Trophoblast cell (in vitro differentiated cells and primary cell): ENCODE measurements at regions not wholly inside any gene's neighbourhood (a gene's known extent, or its start where the extent isn't known, plus 50 kb on each side); places are given as distances from the start of the nearest gene placed in this dataset.

Experiments used
- DNase-seq, 2 donors: peaks; one replicate each; pipeline ENCODE4 v3.0.0-alpha.2; 2016
- H2AFZ ChIP-seq: 2 replicates; pipeline ENCODE4 v1.6.1; 2013; ENCODE audit warnings: low read length, moderate library complexity, mild to moderate bottlenecking; ENCODE audit not compliant: insufficient read depth, poor library complexity
- H2AK5ac ChIP-seq: 2 replicates; pipeline ENCODE4 v1.6.1; 2013; ENCODE audit warnings: mild to moderate bottlenecking, low read length
- H2BK120ac ChIP-seq: 2 replicates; pipeline ENCODE4 v1.6.1; 2013; ENCODE audit warnings: low read length, mild to moderate bottlenecking, moderate library complexity; ENCODE audit not compliant: insufficient read depth, poor library complexity
- H2BK12ac ChIP-seq: 2 replicates; pipeline ENCODE4 v1.6.1; 2013; ENCODE audit warnings: mild to moderate bottlenecking, low read length, moderate library complexity
- H2BK5ac ChIP-seq: 2 replicates; pipeline ENCODE4 v1.6.1; 2013; ENCODE audit warnings: low read length, low read depth, moderate library complexity, mild to moderate bottlenecking; ENCODE audit not compliant: poor library complexity
- H3K14ac ChIP-seq: 2 replicates; pipeline ENCODE4 v1.6.1; 2013; ENCODE audit warnings: mild to moderate bottlenecking, low read length
- H3K18ac ChIP-seq: 2 replicates; pipeline ENCODE4 v1.6.1; 2013; ENCODE audit warnings: mild to moderate bottlenecking, low read length
- H3K23ac ChIP-seq: 2 replicates; pipeline ENCODE4 v1.6.1; 2013; ENCODE audit warnings: low read length
- H3K27ac ChIP-seq: 2 replicates; pipeline ENCODE4 v1.5.1; 2013; ENCODE audit warnings: low read depth, mild to moderate bottlenecking, inconsistent platforms, low read length, moderate library complexity
- H3K27me3 ChIP-seq: 2 replicates; pipeline ENCODE4 v1.6.1; 2013; ENCODE audit warnings: inconsistent platforms, mild to moderate bottlenecking, low read length, moderate library complexity; ENCODE audit not compliant: insufficient read depth
- H3K36me3 ChIP-seq, 2 experiments: 1 replicate in 1 of 2; 2 replicates in 1 of 2; pipeline ENCODE4 v1.6.1; 2013; ENCODE audit warnings: low read length in 2 of 2, mild to moderate bottlenecking in 2 of 2, moderate library complexity in 1 of 2; ENCODE audit not compliant: insufficient read depth in 2 of 2, control insufficient read depth in 1 of 2
- H3K4ac ChIP-seq: 2 replicates; pipeline ENCODE4 v1.6.1; 2013; ENCODE audit warnings: low read depth, mild to moderate bottlenecking, low read length, moderate library complexity
- H3K4me1 ChIP-seq, 2 experiments: 1 replicate in 1 of 2; 2 replicates in 1 of 2; pipeline ENCODE4 v1.6.1; 2013; ENCODE audit warnings: low read length in 2 of 2, mild to moderate bottlenecking in 2 of 2, moderate library complexity in 1 of 2; ENCODE audit not compliant: insufficient read depth in 2 of 2, control insufficient read depth in 1 of 2
- H3K4me2 ChIP-seq: 2 replicates; pipeline ENCODE4 v1.6.1; 2013; ENCODE audit warnings: inconsistent platforms, mild to moderate bottlenecking, low read length, moderate library complexity
- H3K4me3 ChIP-seq: 2 replicates; pipeline ENCODE4 v1.5.1; 2013; ENCODE audit warnings: mild to moderate bottlenecking, low read depth, low read length, inconsistent platforms
- H3K79me1 ChIP-seq: one replicate; pipeline ENCODE4 v1.6.1; 2013; ENCODE audit warnings: low read length
- H3K79me2 ChIP-seq: 2 replicates; pipeline ENCODE4 v1.6.1; 2013; ENCODE audit warnings: low read length, mild to moderate bottlenecking; ENCODE audit not compliant: control insufficient read depth, insufficient read depth, poor library complexity
- H3K9ac ChIP-seq: 2 replicates; pipeline ENCODE4 v1.6.1; 2013; ENCODE audit warnings: mild to moderate bottlenecking, low read length
- H3K9me3 ChIP-seq: 2 replicates; pipeline ENCODE4 v1.6.1; 2013; ENCODE audit warnings: low read depth, mild to moderate bottlenecking, control low read depth, inconsistent platforms, low read length; ENCODE audit not compliant: insufficient read depth
- H4K12ac ChIP-seq: 2 replicates; pipeline ENCODE4 v1.6.1; 2013; ENCODE audit warnings: low read depth, mild to moderate bottlenecking, low read length, moderate library complexity
- H4K8ac ChIP-seq: 2 replicates; pipeline ENCODE4 v1.6.1; 2013; ENCODE audit warnings: low read depth, mild to moderate bottlenecking, low read length, moderate library complexity
- H4K91ac ChIP-seq: one replicate; pipeline ENCODE4 v1.6.1; 2013; ENCODE audit warnings: low read depth, mild to moderate bottlenecking, low read length, moderate library complexity
- WGBS: extraction: QIAGEN DNeasy Blood & Tissue Kit; methylation state at CpG from one replicate; pipeline ENCODE4 v1.1.7; 2013; ENCODE audit warnings: missing lambda C conversion rate; ENCODE audit not compliant: insufficient read length, insufficient coverage; ENCODE audit errors: extremely low coverage; 5-methylcytosine and 5-hydroxymethylcytosine counted together

GRCh38 chr2:122237450-122237849, 482.0 kb downstream of the TSN start:
- H3K9ac ChIP-seq = peak overlapping the region; percentile 33
- H3K4me2 ChIP-seq = no peak overlapping the region
- H3K23ac ChIP-seq = no peak overlapping the region
- no peak overlapping the region for H3K4ac ChIP-seq
- H3K79me2 ChIP-seq = no peaks in the 10 kb centered on the region
- H2BK120ac ChIP-seq = no peak overlapping the region
- no peak overlapping the region for H3K27ac ChIP-seq
- no peaks in the 10 kb centered on the region for H3K27me3 ChIP-seq
- no peak overlapping the region for H2BK5ac ChIP-seq
- no peak overlapping the region for H4K8ac ChIP-seq
- WGBS = no CpG with 5 or more reads among the region's 3 CpGs
- DNase-seq = no peak
- no peak overlapping the region for H3K4me3 ChIP-seq
- H3K36me3 ChIP-seq = no peaks in the 10 kb centered on the region
- no peak overlapping the region for H4K12ac ChIP-seq
- no peaks in the 10 kb centered on the region for H3K9me3 ChIP-seq
- H3K14ac ChIP-seq = no peak overlapping the region
- no peak overlapping the region for H4K91ac ChIP-seq
- H2AK5ac ChIP-seq = no peak overlapping the region
- H2BK12ac ChIP-seq = no peak overlapping the region
- H2AFZ ChIP-seq = no peak overlapping the region
- H3K18ac ChIP-seq = no peak overlapping the region
- H3K4me1 ChIP-seq = no peaks in the 10 kb centered on the region
- no peaks in the 10 kb centered on the region for H3K79me1 ChIP-seq

GRCh38 chr2:122238006-122238559, 482.6 kb downstream of the TSN start:
- Histone ChIP-seq H4K12ac (no peak overlapping the region), H3K79me1 (no peaks in the 10 kb centered on the region), H3K27ac (no peak overlapping the region), H2AK5ac (no peak overlapping the region), H3K4me2 (no peak overlapping the region), H2AFZ (no peak overlapping the region), H3K23ac (no peak overlapping the region), H2BK120ac (no peak overlapping the region), H4K8ac (no peak overlapping the region), H3K27me3 (no peaks in the 10 kb centered on the region), H3K9me3 (no peaks in the 10 kb centered on the region), H3K18ac (no peak overlapping the region), H2BK5ac (no peak overlapping the region), H3K14ac (no peak overlapping the region), H3K4ac (no peak overlapping the region), H3K9ac (no peak overlapping the region), H2BK12ac (no peak overlapping the region), H3K4me3 (no peak overlapping the region), H4K91ac (no peak overlapping the region), H3K79me2 (no peaks in the 10 kb centered on the region), H3K36me3 (no peaks in the 10 kb centered on the region), H3K4me1 (no peaks in the 10 kb centered on the region)
- no peak for DNase-seq
- no CpG with 5 or more reads among the region's 10 CpGs for WGBS

- Histone ChIP-seq H2BK120ac (no peak overlapping the region), H3K9me3 (no peaks in the 10 kb centered on the region), H3K4me3 (no peak overlapping the region), H2BK5ac (no peak overlapping the region), H4K12ac (no peak overlapping the region), H2AFZ (no peak overlapping the region), H3K79me2 (no peaks in the 10 kb centered on the region), H3K14ac (no peak overlapping the region), H3K23ac (no peak overlapping the region), H3K18ac (no peak overlapping the region), H3K4me2 (no peak overlapping the region), H3K79me1 (no peaks in the 10 kb centered on the region), H3K4me1 (no peaks in the 10 kb centered on the region), H3K27ac (no peak overlapping the region), H3K9ac (no peak overlapping the region), H4K91ac (no peak overlapping the region), H4K8ac (no peak overlapping the region), H3K36me3 (no peaks in the 10 kb centered on the region), H2BK12ac (no peak overlapping the region), H3K4ac (no peak overlapping the region), H2AK5ac (no peak overlapping the region), H3K27me3 (no peaks in the 10 kb centered on the region)
- no CpG with 5 or more reads among the region's 9 CpGs for WGBS
- DNase-seq = no peak
These were observed 484.0 kb downstream of the TSN start for GRCh38 chr2:122239440-122239839.

- Histone ChIP-seq H2BK12ac (no peak overlapping the region), H3K79me2 (no peaks in the 10 kb centered on the region), H3K14ac (no peak overlapping the region), H4K12ac (no peak overlapping the region), H4K91ac (no peak overlapping the region), H3K4me1 (no peaks in the 10 kb centered on the region), H2AK5ac (no peak overlapping the region), H3K36me3 (no peaks in the 10 kb centered on the region), H3K4ac (no peak overlapping the region), H2BK120ac (no peak overlapping the region), H4K8ac (no peak overlapping the region), H3K79me1 (no peaks in the 10 kb centered on the region), H3K27me3 (no peaks in the 10 kb centered on the region), H3K4me2 (no peak overlapping the region), H3K9me3 (no peaks in the 10 kb centered on the region), H3K18ac (no peak overlapping the region), H3K9ac (no peak overlapping the region), H2AFZ (no peak overlapping the region), H2BK5ac (no peak overlapping the region), H3K23ac (no peak overlapping the region), H3K4me3 (no peak overlapping the region), H3K27ac (no peak overlapping the region)
- no peak for DNase-seq
- WGBS = no CpG with 5 or more reads among the region's 3 CpGs
These were observed 489.3 kb downstream of the TSN start for GRCh38 chr2:122244598-122245229.
